ENCODE measurements at regions not wholly inside any gene's neighbourhood (a gene's known extent, or its start where the extent isn't known, plus 50 kb on each side); places are given as distances from the start of the nearest gene placed in this dataset.

DNA sequence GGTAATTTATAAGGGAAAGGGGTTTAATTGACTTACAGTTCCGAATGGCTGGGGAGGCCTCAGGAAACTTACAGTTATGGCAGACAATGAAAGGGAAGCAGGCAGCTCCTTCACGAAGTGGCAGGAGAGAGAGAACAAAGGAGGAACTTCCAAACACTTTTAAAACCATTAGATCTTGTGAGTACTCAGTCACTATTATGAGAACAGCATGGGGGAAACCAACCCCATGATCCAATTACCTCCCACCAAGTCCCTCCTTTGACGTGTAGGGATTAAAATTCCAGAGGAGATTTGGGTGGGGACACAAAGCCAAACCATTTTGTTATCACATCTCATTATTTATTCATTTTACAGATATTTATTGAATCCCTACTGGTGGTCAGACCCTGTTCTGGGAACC, 822.8 kb downstream of the GALC start:
- DNase-seq (ENCODE audit: low read depth): no peak

DNA sequence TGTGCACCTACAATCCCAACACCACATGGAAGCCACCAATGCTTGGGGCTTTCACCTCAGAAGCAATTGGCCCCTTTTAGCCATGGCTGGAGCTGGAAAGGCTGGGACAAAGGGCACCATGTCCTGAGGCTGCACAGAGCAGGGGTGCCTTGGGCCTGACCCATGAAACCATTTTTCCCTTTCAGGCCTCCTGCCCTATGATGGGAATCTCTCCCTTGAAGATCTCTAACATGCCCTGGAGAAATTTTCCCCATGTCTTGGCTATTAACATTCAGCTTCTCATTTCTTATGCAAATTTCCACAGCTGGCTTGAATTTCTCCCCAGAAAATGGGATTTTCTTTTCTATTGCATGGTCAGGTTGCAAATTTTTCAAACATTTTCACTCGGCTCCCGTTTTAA, 823.6 kb downstream of the GALC start:
- no peak for DNase-seq (ENCODE audit: low read depth)

DNA sequence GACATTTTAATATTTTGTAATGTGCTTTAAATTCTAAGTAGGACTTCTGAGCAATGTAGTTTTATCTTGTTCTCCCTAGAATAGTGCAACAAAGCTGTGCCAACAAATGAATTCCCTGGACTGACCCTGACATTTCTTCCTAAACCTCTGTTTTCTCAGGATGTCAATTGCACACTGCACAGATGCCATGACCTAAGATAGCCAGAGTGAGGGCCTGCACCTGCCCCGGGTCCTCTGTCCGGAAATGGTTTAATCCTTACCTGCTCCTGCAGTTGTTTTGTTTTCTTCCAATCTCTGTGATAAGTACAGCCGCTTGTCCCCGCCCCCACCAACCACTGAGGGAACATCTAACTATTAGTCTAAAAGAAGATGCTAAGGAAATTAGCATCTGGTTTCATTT, 831.5 kb downstream of the GALC start:
- no peak for DNase-seq (ENCODE audit: low read depth)

DNA sequence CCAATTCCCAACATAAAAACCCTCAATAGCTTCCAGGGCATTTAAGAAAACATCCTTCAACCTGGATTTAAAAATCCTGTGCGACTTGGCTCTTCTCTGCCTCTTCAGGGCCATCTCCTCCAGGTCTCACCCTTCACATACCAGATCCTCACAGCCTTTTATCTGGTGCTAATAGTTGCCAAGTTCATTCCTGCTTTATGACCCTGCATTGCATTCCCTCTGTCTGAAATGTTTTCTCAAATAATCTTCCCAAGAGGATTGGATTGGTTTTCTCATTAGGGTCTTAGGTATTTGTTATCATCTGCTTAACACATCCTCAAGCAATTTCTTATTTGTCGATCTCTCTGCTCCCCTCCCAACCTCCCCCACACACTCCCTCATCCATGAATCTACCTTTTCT, 832.0 kb downstream of the GALC start:
- no peak for DNase-seq (ENCODE audit: low read depth)

DNA sequence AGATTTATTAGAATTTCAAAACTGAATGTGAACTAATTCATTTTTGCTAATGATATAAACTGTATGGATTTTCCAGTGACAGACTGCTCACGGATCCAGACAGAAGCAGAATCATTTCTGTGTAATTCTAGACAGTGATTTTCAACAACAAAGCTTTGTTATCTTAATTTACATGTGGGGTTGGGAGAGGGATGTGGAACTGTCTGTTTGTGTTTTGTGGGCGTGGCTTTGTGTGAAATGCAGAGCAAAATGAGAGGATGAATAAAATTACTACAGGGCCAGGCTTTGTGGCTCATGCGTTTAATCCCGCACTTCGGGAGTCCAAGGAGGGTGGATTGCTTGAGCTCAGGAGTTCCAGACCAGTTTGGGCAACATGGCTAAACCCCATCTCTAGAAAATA, 834.7 kb downstream of the GALC start:
- DNase-seq (ENCODE audit: low read depth): no peak

DNA sequence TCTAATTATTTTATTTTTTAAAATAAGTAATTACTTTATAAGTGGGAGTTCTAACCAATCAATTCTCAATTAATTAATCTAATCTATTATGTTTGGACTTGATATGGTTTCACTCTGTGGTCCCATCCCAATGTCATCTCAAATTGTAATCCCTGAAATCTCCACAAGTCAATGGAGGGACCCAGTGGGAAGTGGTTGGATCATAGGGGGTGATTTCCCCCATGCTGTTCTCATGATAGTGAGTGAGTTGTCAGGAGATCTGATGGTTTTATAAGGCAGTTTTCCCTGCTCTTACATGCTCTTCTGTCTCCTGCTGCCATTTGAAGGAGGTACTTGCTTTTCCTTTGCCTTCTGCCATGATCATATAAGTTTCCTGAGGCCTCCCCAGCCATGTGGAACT, 836.1 kb downstream of the GALC start:
- no peak for DNase-seq (ENCODE audit: low read depth)

DNA sequence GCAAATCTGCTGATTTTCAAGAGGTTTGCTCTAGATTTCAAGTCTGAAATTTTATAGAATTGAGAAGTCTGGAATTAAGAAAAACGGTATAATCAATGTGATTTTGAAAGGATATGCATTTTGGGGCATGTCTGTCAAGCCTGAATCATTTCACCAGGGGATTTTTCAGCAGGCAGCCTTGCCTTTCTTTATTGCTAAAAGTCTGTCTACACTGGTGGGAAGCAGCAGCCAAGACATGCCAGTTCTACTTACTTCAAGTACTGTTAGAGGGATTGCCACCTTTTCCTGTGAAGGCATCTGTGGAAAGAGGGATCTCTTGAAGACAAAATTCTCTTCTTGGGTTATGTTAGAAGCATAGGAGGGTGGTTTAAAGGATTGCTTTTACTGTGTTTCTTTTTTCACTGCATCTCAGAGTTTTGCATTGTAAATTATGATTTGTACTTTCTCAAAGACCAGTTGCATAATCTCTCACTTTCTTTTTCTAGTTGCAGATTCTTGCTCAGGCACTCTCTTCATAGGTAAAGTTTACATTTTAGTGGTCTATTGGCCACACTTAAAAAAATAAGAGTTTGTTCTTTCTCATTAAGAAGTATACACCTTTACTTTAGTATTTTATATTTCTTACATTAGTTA, 837.0 kb downstream of the GALC start:
- DNase-seq (ENCODE audit: low read depth): no peak

DNA sequence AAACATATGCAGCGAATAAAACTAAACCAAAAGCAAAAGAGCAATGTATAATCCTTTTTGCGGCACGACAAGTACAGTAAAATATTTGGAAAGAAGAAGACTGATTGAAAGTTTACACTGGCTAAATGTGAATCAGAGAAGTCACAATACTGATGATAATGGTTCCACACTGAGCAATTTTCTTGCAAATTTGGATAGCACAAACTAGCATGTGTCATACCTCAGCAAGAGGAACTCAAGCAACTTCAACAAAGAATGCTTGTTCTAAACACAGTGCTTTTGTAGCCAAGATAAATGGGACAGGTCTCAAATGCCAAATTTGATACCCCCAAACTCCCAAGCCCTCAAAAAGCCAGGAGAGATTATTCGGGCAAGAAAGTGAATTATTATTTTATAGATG, 839.1 kb downstream of the GALC start:
- DNase-seq (ENCODE audit: low read depth): no peak

DNA sequence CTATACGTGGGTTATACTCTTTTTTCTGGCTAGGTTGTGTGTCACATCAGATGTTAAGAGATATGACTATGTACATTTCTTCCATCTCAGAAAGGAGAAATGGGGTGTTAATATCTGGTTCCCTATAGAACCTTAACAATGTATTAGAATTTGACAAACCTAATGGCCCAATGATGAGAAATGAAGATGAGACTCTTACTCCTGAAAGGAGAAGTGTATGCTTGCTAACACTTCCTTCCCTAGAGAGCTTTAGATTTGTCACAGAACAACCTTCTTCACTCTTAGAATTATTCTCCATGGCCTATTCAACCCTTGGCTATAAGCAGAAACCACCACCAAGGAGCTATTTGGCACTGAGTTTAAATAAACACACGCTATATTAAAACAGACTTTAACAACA, 839.6 kb downstream of the GALC start:
- DNase-seq (ENCODE audit: low read depth): no peak

DNA sequence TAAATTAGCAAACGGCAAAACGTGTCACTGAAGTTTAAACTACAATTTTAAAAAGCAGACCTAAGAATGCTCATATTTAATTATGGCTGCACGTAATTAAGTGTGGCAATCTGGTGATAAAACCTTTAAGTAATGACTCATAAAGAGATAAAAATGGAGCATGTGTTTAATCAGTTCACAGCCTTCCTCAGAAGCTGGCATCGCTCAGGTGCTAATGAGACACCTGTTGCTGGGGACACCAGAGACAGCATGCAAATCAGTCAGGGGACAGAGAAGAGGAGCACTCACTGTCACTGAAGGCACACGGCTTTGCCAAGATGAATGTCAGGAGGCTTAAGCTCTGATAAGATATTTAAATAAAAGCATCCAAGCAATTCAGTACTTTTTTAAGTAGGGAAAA, 840.3 kb downstream of the GALC start:
- no peak for DNase-seq (ENCODE audit: low read depth)

DNA sequence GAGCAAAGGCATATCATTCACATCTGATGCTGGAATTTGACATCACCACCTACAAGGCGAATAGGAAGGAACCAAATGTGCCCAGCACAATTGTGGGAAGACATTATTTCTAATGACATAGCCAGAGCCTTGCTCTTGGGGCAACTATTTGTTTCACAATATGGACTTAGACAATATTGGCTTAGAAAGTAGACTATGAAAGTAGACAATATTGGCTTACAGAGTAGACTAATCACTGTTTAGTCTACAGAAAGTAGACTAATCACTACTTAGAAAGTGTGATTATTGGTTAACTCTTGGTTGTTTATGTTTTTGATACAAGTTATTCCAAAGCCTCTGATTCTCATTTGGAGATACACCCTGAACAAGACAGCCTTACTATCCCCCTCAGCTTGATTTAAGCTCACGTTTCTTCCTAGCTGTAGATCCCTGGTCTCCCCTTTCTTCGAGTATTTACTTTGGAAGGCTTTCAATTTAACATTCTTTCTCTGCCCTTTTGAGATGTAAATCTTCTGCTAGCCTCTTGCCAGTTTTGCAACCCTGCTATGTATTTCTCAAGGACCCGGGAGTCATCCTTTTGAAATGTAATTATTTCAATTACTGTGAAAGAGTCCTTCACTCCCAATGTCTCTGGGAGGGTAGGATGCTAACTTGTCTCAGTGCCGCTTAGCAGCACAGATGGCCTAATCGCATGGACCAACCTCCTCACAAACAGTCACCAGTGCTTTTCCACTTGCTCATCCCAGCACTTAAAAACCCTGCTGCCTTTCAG, 843.2 kb downstream of the GALC start:
- peak; percentile 22 for DNase-seq (ENCODE audit: low read depth)

DNA sequence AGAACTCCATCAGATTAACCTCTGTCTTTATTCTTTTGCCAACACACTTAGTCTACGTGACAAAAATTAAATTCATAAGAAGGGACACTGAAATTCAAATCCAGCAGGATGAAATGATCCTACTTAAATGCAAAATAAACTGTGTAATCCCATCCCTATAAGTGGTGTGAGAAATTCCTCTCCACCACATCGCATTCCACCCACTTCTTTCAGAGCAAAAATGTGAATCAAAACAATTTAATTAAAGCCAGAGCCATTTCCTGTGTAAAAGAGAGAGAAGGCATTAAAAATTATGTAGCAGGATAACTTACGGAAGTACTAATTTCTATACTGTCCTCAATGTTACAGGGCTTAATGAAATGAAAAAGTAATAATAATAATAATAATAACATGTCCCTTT, 844.3 kb downstream of the GALC start:
- peak; percentile 6 for DNase-seq (ENCODE audit: low read depth)

DNA sequence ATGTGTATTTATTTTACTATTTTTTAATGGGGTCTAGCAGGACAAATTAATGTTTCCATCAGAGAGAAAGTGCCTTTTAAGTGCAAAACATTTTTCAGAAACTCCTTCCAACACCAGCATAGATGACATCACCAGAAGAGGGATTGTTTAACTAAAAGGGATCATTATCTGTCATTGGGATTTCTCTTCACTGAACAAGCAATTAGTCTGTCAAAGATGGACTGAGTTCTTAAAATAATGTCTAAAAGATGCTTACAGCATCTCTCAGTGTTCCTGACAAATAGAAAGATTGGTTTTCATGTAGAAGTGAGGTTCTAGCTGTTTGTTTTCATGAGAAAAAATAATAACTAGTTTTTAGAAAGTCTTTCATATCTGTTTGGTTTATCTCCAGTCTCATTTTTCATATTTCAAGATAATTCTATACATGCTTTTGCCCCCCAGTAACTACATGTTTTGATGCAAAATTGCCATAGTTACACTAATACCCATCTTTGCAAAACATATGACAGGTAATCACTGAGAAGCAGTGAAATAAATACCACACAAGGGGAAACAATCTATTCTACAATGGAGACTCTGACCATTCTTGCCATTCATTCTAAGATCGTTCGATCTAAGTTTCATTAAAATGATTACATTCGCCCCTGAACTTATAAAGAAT, 850.3 kb downstream of the GALC start:
- DNase-seq (ENCODE audit: low read depth): no peak

DNA sequence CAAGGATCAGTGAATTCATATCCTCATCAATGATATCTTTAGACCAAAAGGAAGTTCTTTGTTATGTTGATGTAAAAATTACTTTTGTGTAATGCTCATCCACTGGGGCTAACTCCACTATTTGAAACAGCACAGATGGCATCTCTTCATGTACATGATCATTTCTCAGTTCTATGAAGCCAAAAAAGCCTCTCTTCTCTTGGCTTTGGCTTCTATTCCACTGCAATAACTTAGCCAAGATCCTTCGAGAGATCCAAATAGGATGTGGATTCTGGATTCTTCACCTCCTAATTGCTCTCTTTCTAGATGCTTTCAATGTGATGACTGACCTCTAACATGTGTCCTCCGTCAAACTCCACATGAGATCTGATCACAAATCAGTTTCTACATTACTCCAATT, 851.2 kb downstream of the GALC start:
- no peak for DNase-seq (ENCODE audit: low read depth)

DNA sequence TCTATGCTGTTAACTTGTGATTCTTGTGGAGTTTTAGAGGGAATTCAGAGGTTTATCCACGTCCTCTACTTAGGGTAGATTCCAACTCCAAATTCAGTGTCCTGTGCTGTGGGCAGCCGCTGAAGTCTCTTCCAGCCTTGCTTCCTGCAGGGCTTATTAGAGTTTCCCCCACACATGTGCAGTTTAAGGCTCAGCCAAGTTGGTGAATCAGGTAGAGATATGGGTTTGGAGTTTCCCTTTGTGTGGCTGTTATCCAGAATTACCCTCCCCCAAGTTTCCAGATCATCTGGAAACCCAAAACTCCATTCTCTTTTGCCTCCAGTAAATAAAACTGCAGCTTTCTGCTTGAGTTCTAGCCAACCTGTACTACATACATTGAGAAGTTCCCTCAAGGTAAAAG, 853.7 kb downstream of the GALC start:
- DNase-seq (ENCODE audit: low read depth): no peak

DNA sequence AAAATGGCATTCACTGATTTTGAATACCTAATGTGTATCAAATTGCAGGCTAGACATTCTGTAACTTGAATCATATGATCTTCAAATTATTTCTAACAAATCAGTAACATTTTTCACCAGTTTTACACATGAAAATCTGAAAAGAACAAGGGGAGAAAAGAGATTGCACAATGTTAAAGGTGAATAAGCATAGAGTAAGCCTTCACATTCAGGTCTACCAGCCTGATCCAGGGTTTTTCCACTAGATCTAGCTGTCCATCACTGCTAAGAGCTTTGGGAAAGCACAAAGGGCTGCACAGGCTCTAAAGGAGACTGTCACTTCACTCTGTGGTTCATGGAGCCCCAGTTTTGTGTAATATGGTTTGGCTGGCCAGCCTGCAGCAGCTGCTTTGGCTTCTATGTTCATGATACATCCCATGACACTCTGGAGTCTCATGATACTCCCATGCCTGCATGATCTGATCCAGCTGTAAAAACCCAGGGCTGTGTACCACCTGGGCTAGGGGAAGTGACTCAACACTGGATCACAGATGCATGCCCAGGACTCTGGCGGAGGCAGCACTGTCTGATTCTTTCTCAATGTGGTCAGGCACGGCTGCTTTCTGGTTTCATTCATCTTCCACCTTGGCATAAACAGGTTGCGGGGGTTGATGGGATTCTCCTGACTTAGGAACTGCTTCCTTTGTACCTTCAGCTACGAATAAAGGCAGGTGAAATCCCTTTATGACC, 859.7 kb downstream of the GALC start:
- peak; percentile 94 for DNase-seq (ENCODE audit: low read depth)

DNA sequence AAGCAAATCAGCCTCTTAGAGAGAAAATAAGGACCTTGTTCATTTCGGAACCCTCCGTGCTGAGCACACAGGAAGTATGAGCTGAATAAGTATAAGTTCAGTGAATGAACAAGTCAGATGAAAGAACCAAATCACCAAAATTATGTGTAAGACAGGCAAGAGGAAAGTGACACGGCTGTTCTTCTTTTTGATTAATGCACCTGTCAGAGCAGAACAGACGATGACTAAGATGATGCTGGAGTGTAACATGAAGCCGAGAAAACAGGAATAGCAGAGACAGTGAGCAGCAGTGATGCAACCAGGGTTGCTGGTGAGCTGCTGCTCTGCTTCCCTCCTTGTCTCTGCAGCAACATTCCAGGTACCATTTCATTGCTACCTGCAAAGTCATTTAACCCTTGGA, 861.1 kb downstream of the GALC start:
- peak; percentile 87 for DNase-seq (ENCODE audit: low read depth)

DNA sequence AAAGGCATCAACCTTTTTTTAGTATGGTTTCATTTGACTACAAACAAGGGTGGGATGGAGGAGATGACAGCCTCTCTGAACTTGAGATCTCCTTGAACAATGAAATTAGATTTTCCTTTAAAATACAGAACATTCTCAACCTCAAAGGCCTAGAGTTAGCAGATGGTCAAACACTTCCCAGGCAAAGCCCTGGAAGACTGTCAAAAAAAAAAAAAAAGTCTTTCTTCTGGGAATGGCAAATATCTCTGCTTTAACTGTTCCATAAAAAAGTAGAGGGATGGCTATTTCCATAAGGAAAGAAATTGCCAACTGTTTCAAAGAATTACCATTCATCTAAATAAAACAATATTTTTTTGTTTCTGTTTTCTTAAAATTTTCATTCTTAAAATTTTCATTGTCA, 870.8 kb downstream of the GALC start:
- no peak for DNase-seq (ENCODE audit: low read depth)

DNA sequence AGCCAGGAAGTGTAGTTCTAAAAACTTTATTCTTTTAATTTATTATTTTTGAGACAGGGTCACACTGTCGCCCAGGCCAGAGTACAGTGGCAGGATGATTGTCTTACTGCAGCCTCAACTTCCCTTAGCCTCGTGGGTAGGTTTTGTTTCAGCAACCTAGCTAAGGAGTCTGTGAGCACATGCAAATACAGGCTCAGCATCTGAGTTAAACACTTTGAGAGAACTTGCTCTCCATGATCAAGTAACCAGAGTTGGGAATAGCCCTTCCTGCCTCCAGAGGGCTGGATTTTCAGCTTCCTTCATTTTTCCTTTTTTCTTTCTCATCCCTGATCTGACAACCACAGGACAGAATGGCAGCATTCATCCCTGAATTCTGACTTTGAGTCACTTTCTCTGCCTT, 871.3 kb downstream of the GALC start:
- DNase-seq (ENCODE audit: low read depth): no peak

DNA sequence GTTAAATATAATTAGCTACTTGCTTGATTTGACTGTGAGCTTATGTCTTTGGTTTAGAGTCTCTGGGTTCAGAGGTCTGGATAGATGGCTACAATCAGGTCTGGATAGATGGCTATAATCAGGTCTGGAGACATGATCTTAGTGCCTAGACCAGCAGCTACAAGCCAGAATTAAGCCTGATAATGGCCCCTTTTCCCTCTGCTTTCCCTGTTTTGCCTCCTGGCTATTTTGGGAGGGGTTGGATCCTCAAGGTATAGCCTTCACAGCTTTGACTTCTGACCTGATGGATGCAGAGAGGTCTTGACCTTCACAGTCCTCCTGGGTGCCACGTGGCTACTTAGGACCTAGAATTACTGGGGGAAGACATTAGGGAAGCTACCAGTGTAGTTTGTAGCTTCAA, 877.7 kb downstream of the GALC start:
- no peak for DNase-seq (ENCODE audit: low read depth)

DNA sequence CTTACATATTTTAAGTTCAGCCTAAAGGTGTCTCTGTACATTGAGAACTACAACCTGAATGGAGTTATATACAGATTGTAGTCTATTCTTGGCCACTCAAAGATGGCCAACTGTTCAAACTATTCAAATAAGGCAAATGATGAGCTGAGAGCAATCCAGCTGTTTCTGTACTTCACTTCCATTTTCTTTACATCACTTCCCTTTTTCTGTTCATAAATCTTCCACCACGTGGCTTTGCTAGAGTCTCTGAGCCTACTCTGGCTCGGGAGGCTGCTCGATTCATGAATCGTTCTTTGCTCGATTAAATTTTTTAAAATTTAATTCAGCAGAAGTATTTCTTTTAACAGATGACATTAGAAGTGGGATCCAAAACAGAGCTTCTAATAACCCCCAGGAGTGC, 879.7 kb downstream of the GALC start:
- peak; percentile 5 for DNase-seq (ENCODE audit: low read depth)

DNA sequence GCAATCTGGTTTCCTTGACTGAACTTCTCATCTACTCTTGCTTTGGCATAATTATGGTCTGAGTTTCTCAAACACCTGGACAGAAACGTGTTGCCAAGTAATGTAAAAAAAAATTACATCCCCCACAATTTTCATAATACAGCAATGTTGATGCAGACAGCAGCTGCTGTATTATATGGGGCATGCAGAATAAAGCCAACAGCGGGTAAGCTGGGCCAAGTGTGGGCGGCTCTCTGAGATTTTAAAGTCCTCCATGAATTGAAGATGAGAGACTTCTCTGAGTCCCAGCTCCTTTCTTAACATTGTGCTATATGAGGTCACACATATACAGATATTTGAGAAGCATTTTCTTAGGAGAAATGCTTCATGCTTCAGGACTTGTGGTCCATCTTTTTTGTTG, 881.2 kb downstream of the GALC start:
- no peak for DNase-seq (ENCODE audit: low read depth)
